Esophagus muscularis mucosa (tissue), 3 donors: ENCODE measurements at regions not wholly inside any gene's neighbourhood (a gene's known extent, or its start where the extent isn't known, plus 50 kb on each side); places are given as distances from the start of the nearest gene placed in this dataset.
"Not testable (repeated sequence)": the region's sequence is repeated elsewhere in the genome, so short reads cannot be mapped to it uniquely, and the experiment has no call there.

ENCODE experiments used
- POLR2A ChIP-seq: fragments of 450-650 bp; IDR thresholded peaks from one replicate; pipeline ENCODE4 v1.6.1; 2017; ENCODE audit warnings: antibody characterized with exemption, moderate library complexity, mild to moderate bottlenecking, low read depth
- TF ChIP-seq, protein P1 (sequence below), 3 experiments: fragments of 200-600 bp in 2 of 3; fragments of 450-650 bp in 1 of 3; sonication (generic) in 2 of 3; IDR thresholded peaks; one replicate each; pipeline ENCODE4 v1.5.1; 2017 to 2019; ENCODE audit warnings: antibody characterized with exemption in 3 of 3, mild to moderate bottlenecking in 2 of 3, moderate library complexity in 1 of 3

DNA sequence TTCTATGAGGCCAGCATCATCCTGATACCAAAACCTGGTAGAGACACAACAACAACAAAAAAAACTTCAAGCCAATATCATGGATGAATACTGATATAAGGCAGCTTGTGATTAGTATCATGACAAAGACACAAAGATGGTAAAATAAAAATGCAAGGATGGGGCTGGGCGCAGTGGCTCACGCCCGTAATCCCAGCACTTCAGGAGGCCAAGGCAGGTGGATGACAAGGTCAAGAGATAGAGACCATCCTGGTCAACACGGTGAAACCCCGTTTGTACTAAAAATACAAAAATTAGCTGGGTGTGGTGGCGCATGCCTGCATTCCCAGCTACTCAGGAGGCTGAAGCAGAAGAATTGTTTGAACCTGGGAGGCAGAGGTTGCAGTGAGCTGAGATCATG lies 210.2 kb downstream of the POTEM start:
- TF ChIP-seq, protein P1, sequence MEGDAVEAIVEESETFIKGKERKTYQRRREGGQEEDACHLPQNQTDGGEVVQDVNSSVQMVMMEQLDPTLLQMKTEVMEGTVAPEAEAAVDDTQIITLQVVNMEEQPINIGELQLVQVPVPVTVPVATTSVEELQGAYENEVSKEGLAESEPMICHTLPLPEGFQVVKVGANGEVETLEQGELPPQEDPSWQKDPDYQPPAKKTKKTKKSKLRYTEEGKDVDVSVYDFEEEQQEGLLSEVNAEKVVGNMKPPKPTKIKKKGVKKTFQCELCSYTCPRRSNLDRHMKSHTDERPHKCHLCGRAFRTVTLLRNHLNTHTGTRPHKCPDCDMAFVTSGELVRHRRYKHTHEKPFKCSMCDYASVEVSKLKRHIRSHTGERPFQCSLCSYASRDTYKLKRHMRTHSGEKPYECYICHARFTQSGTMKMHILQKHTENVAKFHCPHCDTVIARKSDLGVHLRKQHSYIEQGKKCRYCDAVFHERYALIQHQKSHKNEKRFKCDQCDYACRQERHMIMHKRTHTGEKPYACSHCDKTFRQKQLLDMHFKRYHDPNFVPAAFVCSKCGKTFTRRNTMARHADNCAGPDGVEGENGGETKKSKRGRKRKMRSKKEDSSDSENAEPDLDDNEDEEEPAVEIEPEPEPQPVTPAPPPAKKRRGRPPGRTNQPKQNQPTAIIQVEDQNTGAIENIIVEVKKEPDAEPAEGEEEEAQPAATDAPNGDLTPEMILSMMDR (IDR thresholded peaks at IDR 0.05): not testable (repeated sequence)
- TF ChIP-seq POLR2A: not testable (repeated sequence)
